K562 (cell line): ENCODE measurements at regions not wholly inside any gene's neighbourhood (a gene's known extent, or its start where the extent isn't known, plus 50 kb on each side); places are given as distances from the start of the nearest gene placed in this dataset.

ENCODE experiments used
- ATAC-seq: fragments of 200-7000 bp; cut with Tn5 transposase; 3 replicates; pipeline ENCODE4 v1.9.1; 2020; ENCODE audit warnings: moderate library complexity
- BruUV-seq: library from RNA; stranded (reverse); fragments of 400-500 nt; replicated peaks from 2 replicates; lab custom pipeline; 2021; lab: Mats Ljungman, UMichigan
- CTCF ChIA-PET: fragments of 300-600 bp; formaldehyde crosslinking; extraction: SDS; loops from one replicate; lab custom pipeline; 2021; ENCODE audit warnings: low intra/inter-chr PET ratio; lab: Yijun Ruan, JAX
- POLR2A ChIA-PET: fragments of 300-600, 350-650 bp; sonication (Branson Sonifier 250); formaldehyde crosslinking; extraction: SDS; loops from one replicate; lab custom pipeline; 2021; ENCODE audit warnings: antibody characterized with exemption, inconsistent platforms; lab: Yijun Ruan, JAX
- DNase-seq, 4 experiments: peaks; one replicate each; pipeline versions ENCODE4 v3.0.0 to v3.0.0-alpha.2; 2011 to 2018; ENCODE audit warnings: low spot score in 3 of 4, mixed read lengths in 3 of 4; ENCODE audit errors: extremely low read depth in 1 of 4
- FAIRE-seq: peaks from 2 replicates; lab custom pipeline; 2011; peaks lifted over from hg19 to GRCh38; lab: Jason Lieb, UNC
- H2AFZ ChIP-seq: 2 replicates; pipeline ENCODE4 v1.6.0; 2011; ENCODE audit warnings: low read depth, low read length, control low read depth, inconsistent platforms
- H3K27ac ChIP-seq: fragments of 200-600 bp; 3 replicates; pipeline ENCODE4 v1.8.0; 2011; ENCODE audit warnings: low read depth, mild to moderate bottlenecking, control low read depth, inconsistent platforms, low read length, moderate library complexity, mixed read lengths; ENCODE audit errors: extremely low read depth
- H3K27me3 ChIP-seq, 2 experiments: fragments of 300-600 bp in 1 of 2; 2 replicates in 1 of 2; 3 replicates in 1 of 2; pipeline versions ENCODE4 v1.6.0 to v1.8.0; 2011; ENCODE audit warnings: inconsistent platforms in 2 of 2, low read length in 2 of 2, mild to moderate bottlenecking in 1 of 2, mixed read lengths in 1 of 2, moderate library complexity in 1 of 2; ENCODE audit not compliant: control insufficient read depth in 2 of 2, insufficient read depth in 2 of 2
- H3K36me3 ChIP-seq: fragments of 300-600 bp; 3 replicates; pipeline ENCODE4 v1.8.0; 2011; ENCODE audit warnings: mild to moderate bottlenecking, low read length, inconsistent platforms; ENCODE audit not compliant: control insufficient read depth, insufficient read depth
- H3K4me1 ChIP-seq, 2 experiments: fragments of 200-600 bp in 1 of 2; replicated peaks in 1 of 2; 2 replicates in 1 of 2; 3 replicates in 1 of 2; pipeline versions ENCODE4 v1.5.1 to v1.8.0; 2011; ENCODE audit warnings: inconsistent platforms in 2 of 2, low read length in 2 of 2, mild to moderate bottlenecking in 1 of 2, mixed read lengths in 1 of 2, moderate library complexity in 1 of 2; ENCODE audit not compliant: control insufficient read depth in 2 of 2, insufficient read depth in 2 of 2
- H3K4me2 ChIP-seq: 2 replicates; pipeline ENCODE4 v1.6.1; 2011; ENCODE audit warnings: low read length, control low read depth, inconsistent platforms, mixed read lengths; ENCODE audit not compliant: insufficient read depth
- H3K4me3 ChIP-seq: fragments of 200-600 bp; sonication (generic), shearing (Covaris generic); 2 replicates; pipeline ENCODE4 v1.5.1; 2016; ENCODE audit warnings: control low read depth, inconsistent platforms
- H3K79me2 ChIP-seq: fragments of 200-600 bp; 3 replicates; pipeline ENCODE4 v1.8.0; 2011; ENCODE audit warnings: low read length, inconsistent platforms; ENCODE audit not compliant: control insufficient read depth, insufficient read depth
- H3K9ac ChIP-seq, 2 experiments: 2 replicates each; pipeline versions ENCODE4 v1.6.0 to v1.6.1; 2011; ENCODE audit warnings: low read depth in 2 of 2, low read length in 2 of 2, control low read depth in 1 of 2, inconsistent platforms in 1 of 2, mild to moderate bottlenecking in 1 of 2, mixed read lengths in 1 of 2; ENCODE audit not compliant: insufficient read depth in 1 of 2
- H3K9me1 ChIP-seq: one replicate; pipeline ENCODE4 v1.6.0; 2011; ENCODE audit warnings: inconsistent platforms, mild to moderate bottlenecking, low read length, moderate library complexity; ENCODE audit not compliant: control insufficient read depth, insufficient read depth
- H3K9me3 ChIP-seq: replicated peaks from 2 replicates; pipeline ENCODE4 v1.5.1; 2011; ENCODE audit warnings: low read depth, low read length, inconsistent platforms; ENCODE audit not compliant: control insufficient read depth, insufficient read depth
- H4K20me1 ChIP-seq: replicated peaks from 2 replicates; pipeline ENCODE4 v1.6.1; 2011; ENCODE audit warnings: low read length, inconsistent platforms, mixed read lengths; ENCODE audit not compliant: control insufficient read depth, insufficient read depth
- BACH1 ChIP-seq: fragments of 200-800 bp; sonication (Bioruptor generic); IDR thresholded peaks from 2 replicates; pipeline ENCODE4 v1.6.1; 2016; ENCODE audit warnings: missing genetic modification characterization, missing compliant biosample characterization
- CEBPB ChIP-seq: fragments of 450-650 bp; IDR thresholded peaks from 2 replicates; pipeline ENCODE4 v1.6.1; 2016; ENCODE audit warnings: missing genetic modification characterization, missing compliant biosample characterization
- EP300 ChIP-seq: IDR thresholded peaks from 2 replicates; pipeline ENCODE4 v1.6.1; 2012; ENCODE audit warnings: low read length, improper control_type of control experiment
- FOXJ3 ChIP-seq: sonication (generic); formaldehyde crosslinking; IDR thresholded peaks from 2 replicates; pipeline ENCODE4 v1.4.0; 2020; ENCODE audit warnings: mild to moderate bottlenecking, missing genetic modification reagents
- MCM2 ChIP-seq: fragments of 450-650 bp; IDR thresholded peaks from 2 replicates; pipeline ENCODE4 v1.6.1; 2017; ENCODE audit warnings: low read depth, mild to moderate bottlenecking
- MIER1 ChIP-seq: fragments of 450-650 bp; IDR thresholded peaks from 2 replicates; pipeline ENCODE4 v1.6.1; 2016; ENCODE audit warnings: antibody characterized with exemption, mild to moderate bottlenecking, low read depth
- NFRKB ChIP-seq: fragments of 450-650 bp; IDR thresholded peaks from 2 replicates; pipeline ENCODE4 v1.6.1; 2016; ENCODE audit warnings: low read depth
- PRPF4 ChIP-seq: fragments of 200-400 bp; formaldehyde crosslinking; IDR thresholded peaks from one replicate; pipeline ENCODE4 v1.6.1; 2017; ENCODE audit warnings: low read length, low read depth, mild to moderate bottlenecking; ENCODE audit not compliant: insufficient read depth, poor library complexity, severe bottlenecking
- PYGO2 ChIP-seq: fragments of 450-650 bp; IDR thresholded peaks from 2 replicates; pipeline ENCODE4 v1.6.1; 2016; ENCODE audit warnings: mild to moderate bottlenecking, missing genetic modification characterization, moderate library complexity, missing compliant biosample characterization
- ZNF140 ChIP-seq: fragments of 250-450 bp; sonication (Bioruptor Pico); IDR thresholded peaks from 2 replicates; pipeline ENCODE4 v1.8.0; 2021; ENCODE audit warnings: moderate library complexity, mild to moderate bottlenecking, inconsistent platforms
- ZNF699 ChIP-seq: fragments of 250-450 bp; sonication (Bioruptor Pico); IDR thresholded peaks from 2 replicates; pipeline ENCODE4 v1.8.0; 2021; ENCODE audit warnings: mild to moderate bottlenecking, moderate library complexity; ENCODE audit not compliant: insufficient replicate concordance
- WGBS: fragments of 100-300 bp; shearing (Covaris generic); methylation state at CpG from one replicate; pipeline ENCODE4 v1.1.6; 2016; ENCODE audit warnings: low coverage, mixed read lengths; ENCODE audit not compliant: insufficient coverage; ENCODE audit errors: missing lambda C conversion rate; 5-methylcytosine and 5-hydroxymethylcytosine counted together
- in situ Hi-C: fragments of 300-500 bp; cut with MboI; formaldehyde crosslinking; loops from 4 replicates; pipeline ENCODE4 v1.15.0; 2018; ENCODE audit warnings: inconsistent platforms, mixed read lengths
- intact Hi-C: fragments of 100-400 bp; cut with micrococcal nuclease; formaldehyde crosslinking; loops from 2 replicates; pipeline ENCODE4 v1.14.2; 2022
- TF ChIP-seq, protein P1 (sequence below): conservative IDR thresholded peaks from 2 replicates; pipeline ENCODE4 v1.6.1; 2011; ENCODE audit warnings: low read depth, mild to moderate bottlenecking, low read length; ENCODE audit not compliant: control insufficient read depth
- TF ChIP-seq, protein P2 (sequence below): fragments of 450-650 bp; IDR thresholded peaks from 2 replicates; pipeline ENCODE4 v1.6.1; 2016
- TF ChIP-seq, protein P3 (sequence below): fragments of 450-650 bp; formaldehyde crosslinking; IDR thresholded peaks from 2 replicates; pipeline ENCODE4 v1.4.0; 2020; ENCODE audit warnings: mild to moderate bottlenecking, moderate library complexity
- TF ChIP-seq, protein P4 (sequence below): fragments of 450-650 bp; conservative IDR thresholded peaks from 2 replicates; pipeline ENCODE4 v1.6.1; 2016; ENCODE audit warnings: missing genetic modification characterization, low read depth, mild to moderate bottlenecking, control low read depth, missing compliant biosample characterization

DNA sequence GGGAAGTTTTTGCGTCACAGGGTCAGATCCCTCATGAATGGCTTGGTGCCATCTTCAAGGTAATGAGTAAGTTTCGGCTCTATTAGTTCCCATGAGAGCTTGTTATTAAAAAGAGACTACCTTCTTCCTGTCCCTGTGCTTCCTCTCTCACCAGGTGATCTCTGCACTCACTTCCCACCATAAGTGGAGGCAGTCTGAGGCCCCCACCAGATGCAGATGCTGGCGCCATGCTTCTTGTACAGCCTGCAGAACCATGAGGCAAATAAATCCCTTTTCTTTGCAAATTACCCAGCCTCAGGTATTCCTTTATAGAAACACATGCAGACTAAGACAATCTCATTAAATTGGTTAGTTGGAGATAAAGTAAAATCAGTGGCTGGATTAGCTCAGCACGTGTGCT lies 75.6 kb upstream of the RFC3 start (continued):
- no peak for TF ChIP-seq NFRKB
- TF ChIP-seq BACH1 = no peak
- TF ChIP-seq, protein P1, sequence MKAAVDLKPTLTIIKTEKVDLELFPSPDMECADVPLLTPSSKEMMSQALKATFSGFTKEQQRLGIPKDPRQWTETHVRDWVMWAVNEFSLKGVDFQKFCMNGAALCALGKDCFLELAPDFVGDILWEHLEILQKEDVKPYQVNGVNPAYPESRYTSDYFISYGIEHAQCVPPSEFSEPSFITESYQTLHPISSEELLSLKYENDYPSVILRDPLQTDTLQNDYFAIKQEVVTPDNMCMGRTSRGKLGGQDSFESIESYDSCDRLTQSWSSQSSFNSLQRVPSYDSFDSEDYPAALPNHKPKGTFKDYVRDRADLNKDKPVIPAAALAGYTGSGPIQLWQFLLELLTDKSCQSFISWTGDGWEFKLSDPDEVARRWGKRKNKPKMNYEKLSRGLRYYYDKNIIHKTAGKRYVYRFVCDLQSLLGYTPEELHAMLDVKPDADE = no peak
- no peak for TF ChIP-seq PYGO2 (tag)
- TF ChIP-seq, protein P2, sequence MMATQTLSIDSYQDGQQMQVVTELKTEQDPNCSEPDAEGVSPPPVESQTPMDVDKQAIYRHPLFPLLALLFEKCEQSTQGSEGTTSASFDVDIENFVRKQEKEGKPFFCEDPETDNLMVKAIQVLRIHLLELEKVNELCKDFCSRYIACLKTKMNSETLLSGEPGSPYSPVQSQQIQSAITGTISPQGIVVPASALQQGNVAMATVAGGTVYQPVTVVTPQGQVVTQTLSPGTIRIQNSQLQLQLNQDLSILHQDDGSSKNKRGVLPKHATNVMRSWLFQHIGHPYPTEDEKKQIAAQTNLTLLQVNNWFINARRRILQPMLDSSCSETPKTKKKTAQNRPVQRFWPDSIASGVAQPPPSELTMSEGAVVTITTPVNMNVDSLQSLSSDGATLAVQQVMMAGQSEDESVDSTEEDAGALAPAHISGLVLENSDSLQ = no peak
- TF ChIP-seq MIER1 = no peak

DNA sequence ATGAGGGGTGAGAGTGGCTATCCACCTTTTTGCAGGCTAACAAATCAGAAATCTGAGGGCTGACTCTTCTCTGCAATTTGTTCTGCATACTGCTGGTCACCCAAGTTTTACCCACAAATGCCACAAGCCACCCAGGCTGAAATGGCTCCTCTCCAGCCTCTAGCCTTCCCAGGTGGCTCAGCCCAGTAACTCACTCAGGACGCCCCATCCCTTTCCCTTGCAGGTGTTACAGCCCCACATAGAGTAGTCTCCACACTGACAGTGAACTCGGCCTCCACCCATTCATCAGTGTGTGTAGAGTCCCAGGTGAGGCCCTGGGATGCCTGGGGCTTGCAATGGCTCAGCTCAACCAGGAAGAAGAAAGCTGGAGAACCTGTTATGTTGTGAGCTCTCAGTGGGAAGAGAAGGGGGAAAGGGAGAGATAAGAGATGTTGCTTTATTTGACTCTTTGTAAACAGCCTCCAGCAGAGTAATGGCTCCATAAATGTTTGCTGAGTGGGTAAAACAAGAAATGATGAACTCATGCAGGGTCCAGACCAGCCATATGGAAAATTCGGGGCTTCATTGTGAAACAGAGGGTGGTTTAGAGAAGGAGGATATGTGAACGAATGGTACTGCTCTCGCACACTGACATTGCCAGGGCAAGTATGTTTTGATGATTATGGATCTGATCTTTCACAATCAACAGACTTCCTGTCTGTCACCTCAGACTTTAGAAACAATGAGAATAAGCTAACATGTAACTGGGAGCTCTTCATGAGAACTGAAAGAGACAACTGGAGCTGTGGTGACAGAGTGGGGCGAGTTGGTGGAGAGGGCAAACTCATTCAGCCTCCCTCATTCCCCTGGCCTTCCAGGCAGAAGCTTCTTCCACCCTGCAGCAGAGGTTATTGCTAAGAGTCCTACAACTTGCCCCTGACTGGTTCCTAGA lies 74.2 kb upstream of the RFC3 start:
- no peak overlapping the region for H3K4me3 ChIP-seq
- FAIRE-seq (no peak), ATAC-seq (no peak), DNase-seq (no peak)
- no peak overlapping the region for H3K9ac ChIP-seq
- no peak overlapping the region for H3K4me2 ChIP-seq
- in situ Hi-C loops (no loop called here), intact Hi-C loops (no loop called here)
- ChIA-PET POLR2A (no interaction called here), CTCF (no interaction called here)
- BruUV-seq = no TSS peak
- no peaks in the 10 kb centered on the region for H3K36me3 ChIP-seq
- H3K27me3 ChIP-seq = no peaks in the 10 kb centered on the region
- no peaks in the 10 kb centered on the region for H3K9me3 ChIP-seq
- WGBS = 2% methylated on average over 6 of the region's 6 CpGs
- H3K9me1 ChIP-seq = no peaks in the 10 kb centered on the region
- no peak overlapping the region for H3K27ac ChIP-seq
- H3K4me1 ChIP-seq = no peaks in the 10 kb centered on the region
- H4K20me1 ChIP-seq = no peaks in the 10 kb centered on the region
- H3K79me2 ChIP-seq = no peaks in the 10 kb centered on the region
- no peak overlapping the region for H2AFZ ChIP-seq
- TF ChIP-seq ZNF699 (CRISPR knock-in tag) (no peak), FOXJ3 (no peak), ZNF140 (CRISPR knock-in tag) (no peak), CEBPB (tag) (no peak), EP300 (no peak), PRPF4 (no peak), MCM2 (no peak)
- TF ChIP-seq, protein P3, sequence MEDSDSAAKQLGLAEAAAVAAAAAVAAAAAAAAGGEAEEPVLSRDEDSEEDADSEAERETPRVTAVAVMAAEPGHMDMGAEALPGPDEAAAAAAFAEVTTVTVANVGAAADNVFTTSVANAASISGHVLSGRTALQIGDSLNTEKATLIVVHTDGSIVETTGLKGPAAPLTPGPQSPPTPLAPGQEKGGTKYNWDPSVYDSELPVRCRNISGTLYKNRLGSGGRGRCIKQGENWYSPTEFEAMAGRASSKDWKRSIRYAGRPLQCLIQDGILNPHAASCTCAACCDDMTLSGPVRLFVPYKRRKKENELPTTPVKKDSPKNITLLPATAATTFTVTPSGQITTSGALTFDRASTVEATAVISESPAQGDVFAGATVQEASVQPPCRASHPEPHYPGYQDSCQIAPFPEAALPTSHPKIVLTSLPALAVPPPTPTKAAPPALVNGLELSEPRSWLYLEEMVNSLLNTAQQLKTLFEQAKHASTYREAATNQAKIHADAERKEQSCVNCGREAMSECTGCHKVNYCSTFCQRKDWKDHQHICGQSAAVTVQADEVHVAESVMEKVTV (CRISPR knock-in tag) = no peak
- TF ChIP-seq, protein P4, sequence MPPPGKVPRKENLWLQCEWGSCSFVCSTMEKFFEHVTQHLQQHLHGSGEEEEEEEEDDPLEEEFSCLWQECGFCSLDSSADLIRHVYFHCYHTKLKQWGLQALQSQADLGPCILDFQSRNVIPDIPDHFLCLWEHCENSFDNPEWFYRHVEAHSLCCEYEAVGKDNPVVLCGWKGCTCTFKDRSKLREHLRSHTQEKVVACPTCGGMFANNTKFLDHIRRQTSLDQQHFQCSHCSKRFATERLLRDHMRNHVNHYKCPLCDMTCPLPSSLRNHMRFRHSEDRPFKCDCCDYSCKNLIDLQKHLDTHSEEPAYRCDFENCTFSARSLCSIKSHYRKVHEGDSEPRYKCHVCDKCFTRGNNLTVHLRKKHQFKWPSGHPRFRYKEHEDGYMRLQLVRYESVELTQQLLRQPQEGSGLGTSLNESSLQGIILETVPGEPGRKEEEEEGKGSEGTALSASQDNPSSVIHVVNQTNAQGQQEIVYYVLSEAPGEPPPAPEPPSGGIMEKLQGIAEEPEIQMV = no peak
